A549 (cell line): ENCODE measurements at regions not wholly inside any gene's neighbourhood (a gene's known extent, or its start where the extent isn't known, plus 50 kb on each side); places are given as distances from the start of the nearest gene placed in this dataset.

Source experiments
- CEBPB ChIP-seq, 2 experiments: fragments of >200 bp in 1 of 2; sonication (Bioruptor Twin) in 1 of 2; formaldehyde crosslinking in 1 of 2; IDR thresholded peaks; 2 replicates each; pipeline ENCODE4 v1.6.1; 2012 to 2016
- CTCF ChIP-seq: fragments of >200 bp; sonication (Bioruptor Twin); formaldehyde crosslinking; IDR thresholded peaks from 3 replicates; pipeline ENCODE4 v1.5.1; 2016
- POLR2A ChIP-seq: IDR thresholded peaks from 2 replicates; pipeline ENCODE4 v1.6.1; 2012; ENCODE audit warnings: mild to moderate bottlenecking, low read length
- RCOR1 ChIP-seq: fragments of 150-350 bp; IDR thresholded peaks from 2 replicates; pipeline ENCODE4 v1.6.1; 2014; ENCODE audit warnings: antibody characterized with exemption, low read length, low read depth

DNA sequence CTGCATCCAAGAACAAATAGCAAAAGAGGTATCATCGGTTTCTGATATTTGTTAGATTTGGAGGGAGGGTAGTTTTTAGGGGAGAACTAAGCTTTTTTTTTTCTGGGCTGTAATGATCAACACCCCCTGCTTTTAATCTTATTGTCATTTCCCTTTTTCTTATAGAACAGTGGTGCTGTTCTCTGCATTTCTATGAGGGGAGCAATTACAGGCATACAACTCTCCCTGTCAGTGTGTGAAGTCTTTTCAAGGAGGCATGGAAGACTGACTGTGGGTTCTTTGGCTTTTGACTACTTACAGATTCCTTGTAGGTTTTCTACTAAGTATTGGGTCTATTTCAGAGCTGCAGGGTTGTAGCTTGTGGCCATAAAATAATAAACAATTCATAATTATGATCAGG is 632.3 kb downstream of the TFAP2B start:
- TF ChIP-seq POLR2A: no peak
- TF ChIP-seq RCOR1: no peak
- TF ChIP-seq CEBPB (IDR thresholded peaks at IDR 0.05): no peak
- no peak for TF ChIP-seq CTCF
